Endothelial cell (in vitro differentiated cells): ENCODE measurements at regions not wholly inside any gene's neighbourhood (a gene's known extent, or its start where the extent isn't known, plus 50 kb on each side); places are given as distances from the start of the nearest gene placed in this dataset.
"Not testable (repeated sequence)": the region's sequence is repeated elsewhere in the genome, so short reads cannot be mapped to it uniquely, and the experiment has no call there.

ENCODE experiments used
- DNase-seq: peaks from one replicate; pipeline ENCODE4 v3.0.0; 2021; ENCODE audit warnings: low spot score
- H3K27ac Mint-ChIP-seq: one replicate; pipeline ENCODE4 v1.8.0; 2021; ENCODE audit warnings: mixed read lengths, inconsistent platforms; ENCODE audit not compliant: unreplicated experiment
- H3K27me3 Mint-ChIP-seq: one replicate; pipeline ENCODE4 v1.8.0; 2021; ENCODE audit warnings: mild to moderate bottlenecking, moderate library complexity, mixed read lengths, inconsistent platforms; ENCODE audit not compliant: unreplicated experiment
- H3K36me3 Mint-ChIP-seq: one replicate; pipeline ENCODE4 v1.8.0; 2021; ENCODE audit warnings: mild to moderate bottlenecking, low read depth, mixed read lengths, inconsistent platforms; ENCODE audit not compliant: unreplicated experiment
- H3K4me1 Mint-ChIP-seq: one replicate; pipeline ENCODE4 v1.8.0; 2021; ENCODE audit warnings: mild to moderate bottlenecking, mixed read lengths, inconsistent platforms; ENCODE audit not compliant: unreplicated experiment
- H3K4me3 Mint-ChIP-seq: one replicate; pipeline ENCODE4 v1.8.0; 2021; ENCODE audit warnings: mild to moderate bottlenecking, mixed read lengths, inconsistent platforms; ENCODE audit not compliant: unreplicated experiment
- H3K9me3 Mint-ChIP-seq: one replicate; pipeline ENCODE4 v1.8.0; 2021; ENCODE audit warnings: mixed read lengths, inconsistent platforms; ENCODE audit not compliant: unreplicated experiment
- TF ChIP-seq, protein P1 (sequence below): fragments of 200-600 bp; sonication (generic); IDR thresholded peaks from one replicate; pipeline ENCODE4 v1.5.0; 2021; ENCODE audit warnings: antibody characterized with exemption; ENCODE audit not compliant: unreplicated experiment

DNA sequence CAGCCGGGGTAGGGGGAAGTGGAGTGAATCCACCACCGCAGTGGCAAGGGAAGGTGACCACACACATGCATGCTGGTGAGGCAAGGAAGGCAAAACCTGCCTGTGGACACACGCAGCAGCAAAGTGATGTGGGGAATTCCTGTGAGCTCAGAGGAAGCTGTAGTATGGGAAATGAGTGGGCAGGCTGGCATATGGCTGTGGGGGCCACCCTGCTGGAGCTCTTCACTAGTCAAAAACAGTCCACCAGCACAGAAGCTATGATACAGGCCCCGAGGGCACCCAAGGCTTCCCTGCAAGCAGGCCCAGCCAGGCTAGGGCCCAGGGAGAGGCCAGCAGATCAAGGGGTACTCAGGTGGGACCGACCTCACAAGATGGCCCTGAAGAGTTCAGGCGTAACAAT is 239.1 kb downstream of the CHM start:
- H3K36me3 Mint-ChIP-seq: no peaks in the 10 kb centered on the region
- no peaks in the 10 kb centered on the region for H3K9me3 Mint-ChIP-seq
- TF ChIP-seq, protein P1, sequence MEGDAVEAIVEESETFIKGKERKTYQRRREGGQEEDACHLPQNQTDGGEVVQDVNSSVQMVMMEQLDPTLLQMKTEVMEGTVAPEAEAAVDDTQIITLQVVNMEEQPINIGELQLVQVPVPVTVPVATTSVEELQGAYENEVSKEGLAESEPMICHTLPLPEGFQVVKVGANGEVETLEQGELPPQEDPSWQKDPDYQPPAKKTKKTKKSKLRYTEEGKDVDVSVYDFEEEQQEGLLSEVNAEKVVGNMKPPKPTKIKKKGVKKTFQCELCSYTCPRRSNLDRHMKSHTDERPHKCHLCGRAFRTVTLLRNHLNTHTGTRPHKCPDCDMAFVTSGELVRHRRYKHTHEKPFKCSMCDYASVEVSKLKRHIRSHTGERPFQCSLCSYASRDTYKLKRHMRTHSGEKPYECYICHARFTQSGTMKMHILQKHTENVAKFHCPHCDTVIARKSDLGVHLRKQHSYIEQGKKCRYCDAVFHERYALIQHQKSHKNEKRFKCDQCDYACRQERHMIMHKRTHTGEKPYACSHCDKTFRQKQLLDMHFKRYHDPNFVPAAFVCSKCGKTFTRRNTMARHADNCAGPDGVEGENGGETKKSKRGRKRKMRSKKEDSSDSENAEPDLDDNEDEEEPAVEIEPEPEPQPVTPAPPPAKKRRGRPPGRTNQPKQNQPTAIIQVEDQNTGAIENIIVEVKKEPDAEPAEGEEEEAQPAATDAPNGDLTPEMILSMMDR: no peak
- no peaks in the 10 kb centered on the region for H3K27me3 Mint-ChIP-seq
- no peak overlapping the region for H3K27ac Mint-ChIP-seq
- no peak for DNase-seq
- H3K4me3 Mint-ChIP-seq: no peak overlapping the region
- no peaks in the 10 kb centered on the region for H3K4me1 Mint-ChIP-seq

DNA sequence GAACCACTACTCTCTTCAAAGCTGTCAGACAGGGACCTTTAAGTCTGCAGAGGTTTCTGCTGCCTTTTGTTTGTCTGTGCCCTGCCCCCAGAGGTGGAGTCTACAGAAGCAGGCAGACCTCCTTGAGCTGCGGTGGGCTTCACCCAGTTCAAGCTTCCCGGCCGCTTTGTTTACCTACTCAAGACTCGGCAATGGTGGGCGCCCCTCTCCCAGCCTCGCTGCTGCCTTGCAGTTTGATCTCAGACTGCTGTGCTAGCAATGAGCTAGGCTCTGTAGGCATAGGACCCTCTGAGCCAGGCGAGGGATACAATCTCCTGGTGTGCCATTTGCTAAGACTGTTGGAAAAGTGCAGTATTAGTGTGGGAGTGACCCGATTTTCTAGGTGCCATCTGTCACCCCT is 275.0 kb downstream of the CHM start:
- not testable (repeated sequence) for DNase-seq, H3K9me3 Mint-ChIP-seq, H3K36me3 Mint-ChIP-seq, H3K4me1 Mint-ChIP-seq, H3K4me3 Mint-ChIP-seq, H3K27ac Mint-ChIP-seq, H3K27me3 Mint-ChIP-seq

DNA sequence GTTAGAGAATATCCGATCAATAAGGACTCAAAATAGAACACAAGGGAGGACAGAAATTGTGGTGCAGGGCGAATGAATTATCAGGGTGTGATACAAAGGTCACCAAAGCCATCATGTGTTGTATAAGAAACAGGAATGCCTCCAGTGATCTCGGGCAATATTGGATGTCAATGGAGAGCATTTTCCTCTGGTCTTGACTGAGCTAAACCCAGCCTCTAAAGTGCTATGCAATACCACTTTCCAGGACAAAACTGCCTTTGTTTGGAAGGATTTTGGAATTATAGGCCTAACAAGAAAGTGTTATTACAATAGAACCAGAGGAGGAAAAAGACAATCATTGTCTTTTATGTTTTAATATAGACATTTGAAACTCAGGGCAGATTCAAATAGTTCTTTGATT is 281.7 kb downstream of the CHM start:
- H3K27me3 Mint-ChIP-seq: no peaks in the 10 kb centered on the region
- no peak overlapping the region for H3K4me3 Mint-ChIP-seq
- H3K9me3 Mint-ChIP-seq: no peaks in the 10 kb centered on the region
- no peaks in the 10 kb centered on the region for H3K36me3 Mint-ChIP-seq
- no peaks in the 10 kb centered on the region for H3K4me1 Mint-ChIP-seq
- no peak for DNase-seq
- H3K27ac Mint-ChIP-seq: no peak overlapping the region
- TF ChIP-seq, protein P1: no peak

DNA sequence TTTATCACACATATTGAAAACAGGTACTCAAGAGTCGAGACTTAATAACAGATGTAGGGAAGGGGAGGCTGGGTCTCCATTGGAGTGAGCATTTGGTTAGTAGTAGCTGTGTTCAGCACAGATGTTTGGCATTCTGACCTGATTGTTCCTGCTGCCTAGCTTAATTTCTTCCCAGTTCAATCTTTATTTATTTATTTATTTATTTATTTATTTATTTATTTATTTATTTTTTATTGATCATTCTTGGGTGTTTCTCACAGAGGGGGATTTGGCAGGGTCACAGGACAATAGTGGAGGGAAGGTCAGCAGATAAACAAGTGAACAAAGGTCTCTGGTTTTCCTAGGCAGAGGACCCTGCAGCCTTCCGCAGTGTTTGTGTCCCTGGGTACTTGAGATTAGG is 324.3 kb downstream of the CHM start:
- H3K36me3 Mint-ChIP-seq, H3K4me3 Mint-ChIP-seq, H3K27me3 Mint-ChIP-seq, DNase-seq, H3K27ac Mint-ChIP-seq, H3K4me1 Mint-ChIP-seq, H3K9me3 Mint-ChIP-seq: not testable (repeated sequence)

DNA sequence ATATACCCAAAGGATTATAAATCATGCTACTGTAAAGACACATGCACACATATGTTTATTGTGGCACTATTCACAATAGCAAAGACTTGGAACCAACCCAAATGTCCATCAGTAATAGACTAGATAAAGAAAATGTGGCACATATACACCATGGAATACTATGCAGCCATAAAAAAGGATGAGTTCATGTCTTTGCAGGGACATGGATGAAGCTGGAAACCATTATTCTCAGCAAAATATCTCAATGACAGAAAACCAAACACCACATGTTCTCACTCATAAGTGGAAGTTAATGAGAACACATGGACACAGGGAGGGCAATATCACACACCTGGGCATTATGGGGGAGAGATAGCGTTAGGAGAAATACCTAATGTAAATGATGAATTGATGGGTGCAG is 323.8 kb upstream of the POF1B start:
- H3K9me3 Mint-ChIP-seq, H3K27ac Mint-ChIP-seq, H3K27me3 Mint-ChIP-seq, DNase-seq, H3K4me3 Mint-ChIP-seq, H3K36me3 Mint-ChIP-seq, H3K4me1 Mint-ChIP-seq: not testable (repeated sequence)

DNA sequence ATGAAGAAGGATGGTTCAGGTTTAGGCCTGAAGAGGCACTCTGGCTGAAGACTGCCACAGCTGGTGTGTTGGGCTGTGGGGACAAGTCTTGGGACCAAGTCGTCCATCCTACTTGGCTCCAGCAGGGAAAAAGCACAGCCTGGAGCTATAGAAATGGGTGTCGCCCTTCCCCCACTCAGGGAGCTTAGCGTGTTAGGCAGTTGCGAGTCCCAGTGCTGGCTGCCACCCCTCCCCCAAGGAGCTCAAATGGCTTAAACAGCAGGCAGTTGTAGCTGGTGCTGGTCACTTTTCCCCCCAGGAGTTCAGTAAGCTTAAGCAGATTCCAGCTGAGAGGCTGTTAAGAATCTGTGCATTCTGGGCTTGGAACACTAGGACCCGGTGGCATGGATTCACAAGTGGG is 319.5 kb upstream of the POF1B start:
- Mint-ChIP-seq H3K4me3 (no peak overlapping the region), H3K4me1 (no peaks in the 10 kb centered on the region), H3K27me3 (no peaks in the 10 kb centered on the region), H3K9me3 (no peaks in the 10 kb centered on the region), H3K27ac (no peak overlapping the region), H3K36me3 (no peaks in the 10 kb centered on the region)
- DNase-seq: no peak
- TF ChIP-seq, protein P1: no peak

DNA sequence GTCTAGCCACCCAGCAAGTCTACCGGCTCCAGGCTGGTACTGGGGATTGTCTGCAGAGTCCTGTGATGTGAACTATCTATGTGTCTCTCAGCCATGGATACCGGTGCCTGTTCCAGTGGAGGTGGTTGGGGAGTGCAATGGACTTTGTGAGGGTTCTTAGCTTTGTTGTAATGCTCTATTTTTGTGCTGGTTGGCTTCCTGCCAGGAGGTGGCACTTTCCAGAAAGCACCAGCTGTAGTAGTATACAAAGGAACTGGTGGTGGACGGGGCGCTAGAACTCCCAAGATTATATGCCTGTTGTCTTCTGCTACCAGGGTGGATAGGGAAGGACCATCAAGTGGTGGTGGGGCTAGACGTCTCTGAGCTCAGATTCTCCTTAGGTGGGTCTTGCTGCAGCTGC is 306.4 kb upstream of the POF1B start:
- TF ChIP-seq, protein P1: no peak
- Mint-ChIP-seq H3K27me3 (peaks cover 2% of the 10 kb centered on the region), H3K4me1 (no peaks in the 10 kb centered on the region), H3K4me3 (no peak overlapping the region), H3K36me3 (no peaks in the 10 kb centered on the region), H3K27ac (no peak overlapping the region), H3K9me3 (no peaks in the 10 kb centered on the region)
- no peak for DNase-seq
